ENCODE measurements at regions not wholly inside any gene's neighbourhood (a gene's known extent, or its start where the extent isn't known, plus 50 kb on each side); places are given as distances from the start of the nearest gene placed in this dataset.

DNA sequence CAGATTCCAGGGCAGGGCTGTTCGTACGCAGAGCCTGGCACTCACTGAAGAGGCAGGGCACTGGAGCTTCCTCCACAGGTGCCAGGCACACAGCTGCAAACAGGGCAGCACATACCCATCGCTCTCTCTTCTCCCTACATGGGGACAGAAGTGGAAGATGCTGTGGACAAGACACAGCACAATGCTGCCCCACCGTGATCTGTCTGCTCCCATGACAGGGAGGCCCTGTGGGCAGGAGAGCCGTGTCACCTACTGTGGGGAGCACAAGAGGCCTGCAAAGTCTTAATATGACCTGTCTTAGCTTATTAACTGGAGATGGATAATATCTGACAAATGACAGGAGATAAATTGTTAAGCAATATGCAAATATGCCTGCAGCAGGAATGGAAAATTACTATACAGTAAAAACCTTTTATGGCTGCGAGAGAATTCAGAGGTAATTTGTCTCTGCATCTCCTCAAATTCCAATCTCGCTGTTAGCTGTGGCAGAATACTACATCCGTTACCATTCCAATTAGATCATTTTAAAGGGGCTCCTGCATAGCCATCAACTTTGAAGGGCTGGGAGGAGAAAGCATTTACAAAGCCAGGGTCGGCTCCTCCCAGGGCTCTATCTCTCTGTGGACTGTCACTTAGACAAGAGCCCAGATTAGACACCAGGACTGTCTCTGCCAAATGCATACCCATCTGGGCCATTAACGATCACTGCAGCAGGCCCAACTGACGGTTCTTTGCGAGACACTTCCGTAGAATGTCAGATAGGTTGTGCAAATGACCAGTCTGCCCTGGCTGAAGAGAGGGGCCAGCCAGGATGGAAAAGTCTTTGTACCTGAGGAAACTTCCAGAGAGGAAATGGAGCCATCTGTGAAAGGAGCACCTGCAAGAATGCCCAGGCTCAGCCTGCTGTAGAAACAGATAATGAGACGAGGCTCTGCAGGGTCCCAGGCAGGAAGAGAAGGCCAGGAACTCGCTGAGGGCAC is 90.7 kb upstream of the FSTL4 start:
- TF ChIP-seq, protein P1, sequence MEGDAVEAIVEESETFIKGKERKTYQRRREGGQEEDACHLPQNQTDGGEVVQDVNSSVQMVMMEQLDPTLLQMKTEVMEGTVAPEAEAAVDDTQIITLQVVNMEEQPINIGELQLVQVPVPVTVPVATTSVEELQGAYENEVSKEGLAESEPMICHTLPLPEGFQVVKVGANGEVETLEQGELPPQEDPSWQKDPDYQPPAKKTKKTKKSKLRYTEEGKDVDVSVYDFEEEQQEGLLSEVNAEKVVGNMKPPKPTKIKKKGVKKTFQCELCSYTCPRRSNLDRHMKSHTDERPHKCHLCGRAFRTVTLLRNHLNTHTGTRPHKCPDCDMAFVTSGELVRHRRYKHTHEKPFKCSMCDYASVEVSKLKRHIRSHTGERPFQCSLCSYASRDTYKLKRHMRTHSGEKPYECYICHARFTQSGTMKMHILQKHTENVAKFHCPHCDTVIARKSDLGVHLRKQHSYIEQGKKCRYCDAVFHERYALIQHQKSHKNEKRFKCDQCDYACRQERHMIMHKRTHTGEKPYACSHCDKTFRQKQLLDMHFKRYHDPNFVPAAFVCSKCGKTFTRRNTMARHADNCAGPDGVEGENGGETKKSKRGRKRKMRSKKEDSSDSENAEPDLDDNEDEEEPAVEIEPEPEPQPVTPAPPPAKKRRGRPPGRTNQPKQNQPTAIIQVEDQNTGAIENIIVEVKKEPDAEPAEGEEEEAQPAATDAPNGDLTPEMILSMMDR (conservative IDR thresholded peaks at IDR 0.05), result no peak
- TF ChIP-seq ZFX (IDR thresholded peaks at IDR 0.05), result no peak
